ENCODE measurements at regions not wholly inside any gene's neighbourhood (a gene's known extent, or its start where the extent isn't known, plus 50 kb on each side); places are given as distances from the start of the nearest gene placed in this dataset.

GRCh38 chrX:107502316-107502715 is 52.9 kb downstream of the FRMPD3 start:
- CTCF ChIA-PET (ENCODE audit: low intra/inter-chr PET ratio, low total read pairs), result no interaction called here
- H3K36me3 ChIP-seq (replicated peaks in 1 of 2; ENCODE audit: control insufficient read depth in 1 of 2, insufficient read depth in 2 of 2, low read length in 2 of 2), result no peaks in the 10 kb centered on the region
- H3K9ac ChIP-seq (ENCODE audit: insufficient read depth, low read depth, low read length), result no peak overlapping the region
- BruUV-seq (replicated peaks), result no TSS peak
- no peak overlapping the region for H3K4me2 ChIP-seq (ENCODE audit: low read depth, low read length)
- WGBS (ENCODE audit: low lambda C conversion rate), result 0% methylated on average over 3 of the region's 4 CpGs
- no peaks in the 10 kb centered on the region for H4K20me1 ChIP-seq (ENCODE audit: insufficient read depth, low read length)
- no peak for ATAC-seq
- TF ChIP-seq ZZZ3 (CRISPR knock-in tag; IDR thresholded peaks at IDR 0.05; ENCODE audit: borderline replicate concordance), result no peak
- no peak for TF ChIP-seq NFYB (CRISPR knock-in tag; IDR thresholded peaks at IDR 0.05)
- TF ChIP-seq, protein P1, sequence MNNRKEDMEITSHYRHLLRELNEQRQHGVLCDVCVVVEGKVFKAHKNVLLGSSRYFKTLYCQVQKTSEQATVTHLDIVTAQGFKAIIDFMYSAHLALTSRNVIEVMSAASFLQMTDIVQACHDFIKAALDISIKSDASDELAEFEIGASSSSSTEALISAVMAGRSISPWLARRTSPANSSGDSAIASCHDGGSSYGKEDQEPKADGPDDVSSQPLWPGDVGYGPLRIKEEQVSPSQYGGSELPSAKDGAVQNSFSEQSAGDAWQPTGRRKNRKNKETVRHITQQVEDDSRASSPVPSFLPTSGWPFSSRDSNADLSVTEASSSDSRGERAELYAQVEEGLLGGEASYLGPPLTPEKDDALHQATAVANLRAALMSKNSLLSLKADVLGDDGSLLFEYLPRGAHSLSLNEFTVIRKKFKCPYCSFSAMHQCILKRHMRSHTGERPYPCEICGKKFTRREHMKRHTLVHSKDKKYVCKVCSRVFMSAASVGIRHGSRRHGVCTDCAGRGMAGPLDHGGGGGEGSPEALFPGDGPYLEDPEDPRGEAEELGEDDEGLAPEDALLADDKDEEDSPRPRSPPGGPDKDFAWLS (CRISPR knock-in tag; IDR thresholded peaks at IDR 0.05; ENCODE audit: borderline replicate concordance), result no peak
- TF ChIP-seq HOXA7 (CRISPR knock-in tag; IDR thresholded peaks at IDR 0.05), result no peak
- TF ChIP-seq AGO1 (IDR thresholded peaks at IDR 0.05; ENCODE audit: low read depth, low read length, poor library complexity, severe bottlenecking), result no peak
- TF ChIP-seq NR1H2 (CRISPR knock-in tag; IDR thresholded peaks at IDR 0.05; ENCODE audit: borderline replicate concordance, low read depth), result no peak
- no peak for TF ChIP-seq TMF1 (CRISPR knock-in tag; IDR thresholded peaks at IDR 0.05; ENCODE audit: low read depth)
- no peak for TF ChIP-seq ZNF546 (CRISPR knock-in tag; conservative IDR thresholded peaks at IDR 0.05)
- TF ChIP-seq ZNF260 (CRISPR knock-in tag; IDR thresholded peaks at IDR 0.05; ENCODE audit: borderline replicate concordance, low read depth), result no peak
- TF ChIP-seq SMARCE1 (IDR thresholded peaks at IDR 0.05; ENCODE audit: borderline replicate concordance), result no peak
- TF ChIP-seq FOXC1 (CRISPR knock-in tag; IDR thresholded peaks at IDR 0.05; ENCODE audit: borderline replicate concordance), result no peak
- TF ChIP-seq CBX2 (IDR thresholded peaks at IDR 0.05; ENCODE audit: low read depth, low read length), result no peak
- no peak for TF ChIP-seq CBX2 (CRISPR knock-in tag; IDR thresholded peaks at IDR 0.05; ENCODE audit: low read depth)
- TF ChIP-seq MYC (CRISPR knock-in tag; IDR thresholded peaks at IDR 0.05; ENCODE audit: borderline replicate concordance), result no peak
- in situ Hi-C loops (cut with HindIII; ENCODE audit: extremely low pct_ligation_motif_present, low pct_unique_long_range_greater_than_20kb) (no loop called here), intact Hi-C loops (cut with micrococcal nuclease; ENCODE audit: unreplicated experiment) (no loop called here)
- H3K4me1 ChIP-seq (ENCODE audit: insufficient read depth, low read length), result no peaks in the 10 kb centered on the region
- no peaks in the 10 kb centered on the region for H3K9me3 ChIP-seq (ENCODE audit: low read length)
- no peak overlapping the region for H3K27ac ChIP-seq (ENCODE audit: extremely low read length, insufficient read depth, low read length)
- FAIRE-seq, result no peak
- peaks cover 0 to 22% of the 10 kb centered on the region in 2 experiments; a peak in 1 of 5 replicates for H3K27me3 ChIP-seq (ENCODE audit: control insufficient read depth in 1 of 2, insufficient read depth in 2 of 2, low read length in 2 of 2)
- no peak overlapping the region for H2AFZ ChIP-seq (ENCODE audit: low read length)
- no peak for DNase-seq (ENCODE audit: low spot score)
- no peaks in the 10 kb centered on the region for H3K79me2 ChIP-seq (ENCODE audit: insufficient read depth, low read length)
- POLR2A ChIA-PET, result no interaction called here
- no peak overlapping the region for H3K4me3 ChIP-seq (replicated peaks in 1 of 3; ENCODE audit: insufficient read depth in 1 of 3, low read depth in 2 of 3, low read length in 3 of 3)

Data from HepG2 (cell line).